ENCODE measurements at regions not wholly inside any gene's neighbourhood (a gene's known extent, or its start where the extent isn't known, plus 50 kb on each side); places are given as distances from the start of the nearest gene placed in this dataset.

DNA sequence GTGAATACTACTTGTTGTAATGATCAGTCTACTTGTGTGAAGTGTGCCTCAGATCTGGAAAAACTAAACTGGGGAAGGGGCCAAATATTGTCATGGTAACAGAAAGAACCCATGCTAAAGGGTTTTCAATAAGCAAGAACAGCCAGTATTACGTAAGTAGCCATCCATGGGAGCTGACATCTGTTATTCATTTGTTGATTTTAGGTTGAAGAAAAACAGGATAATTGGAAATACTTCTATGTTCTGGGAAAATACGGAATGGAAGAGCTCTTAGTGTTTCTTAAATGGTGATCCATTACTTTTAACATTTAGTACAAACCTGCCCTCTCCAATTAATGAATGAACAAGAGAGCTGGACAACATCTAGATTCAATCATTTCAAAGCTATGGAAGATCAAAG lies 485.8 kb downstream of the NTRK2 start:
- TF ChIP-seq CTCF (conservative IDR thresholded peaks at IDR 0.05; ENCODE audit: low read length) (no peak), EZH2phosphoT487 (IDR thresholded peaks at IDR 0.05; ENCODE audit: borderline replicate concordance, low read depth, low read length) (no peak)
